Spleen (tissue), 7 donors: ENCODE measurements at regions not wholly inside any gene's neighbourhood (a gene's known extent, or its start where the extent isn't known, plus 50 kb on each side); places are given as distances from the start of the nearest gene placed in this dataset.

Source experiments
- POLR2A ChIP-seq, 3 donors: fragments of 450-650 bp; IDR thresholded peaks; one replicate each; pipeline ENCODE4 v1.5.1; 2017; ENCODE audit warnings: antibody characterized with exemption in 3 of 3, mild to moderate bottlenecking in 1 of 3
- POLR2AphosphoS5 ChIP-seq, 3 donors: sonication (generic); formaldehyde crosslinking; IDR thresholded peaks; one replicate each; pipeline ENCODE4 v1.5.1; 2017; ENCODE audit warnings: antibody characterized with exemption in 3 of 3
- TF ChIP-seq, protein P1 (sequence below), 11 experiments: fragments of 200-600 bp in 7 of 11; fragments of 450-650 bp in 4 of 11; sonication (generic) in 4 of 11; IDR thresholded peaks in 8 of 11; conservative IDR thresholded peaks in 3 of 11; 1 replicate in 7 of 11; 2 replicates in 4 of 11; pipeline versions ENCODE4 v1.4.0 to v1.8.0; 2016 to 2021; ENCODE audit warnings: antibody characterized with exemption in 11 of 11, inconsistent platforms in 4 of 11, mild to moderate bottlenecking in 1 of 11
- donor health status: DM: no; HTN: no; CAD: no; lungs with moderate emphysema.
- donor health status: DM: no; HTN: no; CAD: no.
- donor health status: DM: no; HTN: no; CAD: no.

DNA sequence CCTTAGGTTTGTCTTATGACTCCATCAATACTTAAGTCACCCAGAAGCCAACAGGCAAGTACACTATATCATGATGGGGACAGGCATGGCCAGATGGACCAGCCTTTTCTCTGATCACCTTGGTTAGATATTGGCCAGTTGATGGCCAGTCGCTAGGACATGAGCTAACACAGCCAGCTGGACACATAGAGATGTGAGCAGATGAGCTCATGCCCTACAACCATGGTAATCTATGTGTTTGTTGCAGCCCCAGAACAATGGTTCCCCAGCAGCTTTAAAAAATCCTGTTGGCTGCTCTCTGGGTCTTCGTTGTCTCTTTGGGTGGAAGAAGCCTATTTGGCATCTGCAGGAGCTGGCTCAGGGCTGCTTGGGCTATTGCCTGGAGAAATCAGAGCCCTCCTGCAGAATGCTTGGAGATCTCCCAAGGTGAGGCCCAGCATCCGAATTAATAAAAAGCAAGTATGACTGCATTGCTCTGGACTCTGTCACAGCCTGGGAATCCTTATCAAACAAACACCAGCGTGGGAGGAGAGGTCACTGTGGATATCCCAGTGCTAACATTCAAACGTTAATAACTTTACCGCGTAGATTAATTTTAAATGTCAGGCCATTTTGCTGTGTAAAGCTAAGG is 62.3 kb upstream of the KLHL29 start:
- no peak for TF ChIP-seq POLR2AphosphoS5 (IDR thresholded peaks at IDR 0.05)
- no peak for TF ChIP-seq POLR2A (IDR thresholded peaks at IDR 0.05)
- TF ChIP-seq, protein P1, sequence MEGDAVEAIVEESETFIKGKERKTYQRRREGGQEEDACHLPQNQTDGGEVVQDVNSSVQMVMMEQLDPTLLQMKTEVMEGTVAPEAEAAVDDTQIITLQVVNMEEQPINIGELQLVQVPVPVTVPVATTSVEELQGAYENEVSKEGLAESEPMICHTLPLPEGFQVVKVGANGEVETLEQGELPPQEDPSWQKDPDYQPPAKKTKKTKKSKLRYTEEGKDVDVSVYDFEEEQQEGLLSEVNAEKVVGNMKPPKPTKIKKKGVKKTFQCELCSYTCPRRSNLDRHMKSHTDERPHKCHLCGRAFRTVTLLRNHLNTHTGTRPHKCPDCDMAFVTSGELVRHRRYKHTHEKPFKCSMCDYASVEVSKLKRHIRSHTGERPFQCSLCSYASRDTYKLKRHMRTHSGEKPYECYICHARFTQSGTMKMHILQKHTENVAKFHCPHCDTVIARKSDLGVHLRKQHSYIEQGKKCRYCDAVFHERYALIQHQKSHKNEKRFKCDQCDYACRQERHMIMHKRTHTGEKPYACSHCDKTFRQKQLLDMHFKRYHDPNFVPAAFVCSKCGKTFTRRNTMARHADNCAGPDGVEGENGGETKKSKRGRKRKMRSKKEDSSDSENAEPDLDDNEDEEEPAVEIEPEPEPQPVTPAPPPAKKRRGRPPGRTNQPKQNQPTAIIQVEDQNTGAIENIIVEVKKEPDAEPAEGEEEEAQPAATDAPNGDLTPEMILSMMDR (IDR thresholded peaks at IDR 0.05 in 8 of 11, conservative IDR thresholded peaks at IDR 0.05 in 3 of 11), result no peak
